K562 (cell line): ENCODE measurements at regions not wholly inside any gene's neighbourhood (a gene's known extent, or its start where the extent isn't known, plus 50 kb on each side); places are given as distances from the start of the nearest gene placed in this dataset.

ENCODE experiments used
- ATAC-seq: fragments of 200-7000 bp; cut with Tn5 transposase; 3 replicates; pipeline ENCODE4 v1.9.1; 2020; ENCODE audit warnings: moderate library complexity
- BruUV-seq: library from RNA; stranded (reverse); fragments of 400-500 nt; replicated peaks from 2 replicates; lab custom pipeline; 2021; lab: Mats Ljungman, UMichigan
- CTCF ChIA-PET: fragments of 300-600 bp; formaldehyde crosslinking; extraction: SDS; loops from one replicate; lab custom pipeline; 2021; ENCODE audit warnings: low intra/inter-chr PET ratio; lab: Yijun Ruan, JAX
- POLR2A ChIA-PET: fragments of 300-600, 350-650 bp; sonication (Branson Sonifier 250); formaldehyde crosslinking; extraction: SDS; loops from one replicate; lab custom pipeline; 2021; ENCODE audit warnings: antibody characterized with exemption, inconsistent platforms; lab: Yijun Ruan, JAX
- DNase-seq, 4 experiments: peaks; one replicate each; pipeline versions ENCODE4 v3.0.0 to v3.0.0-alpha.2; 2011 to 2018; ENCODE audit warnings: low spot score in 3 of 4, mixed read lengths in 3 of 4; ENCODE audit errors: extremely low read depth in 1 of 4
- FAIRE-seq: peaks from 2 replicates; lab custom pipeline; 2011; peaks lifted over from hg19 to GRCh38; lab: Jason Lieb, UNC
- H2AFZ ChIP-seq: 2 replicates; pipeline ENCODE4 v1.6.0; 2011; ENCODE audit warnings: low read depth, low read length, control low read depth, inconsistent platforms
- H3K27ac ChIP-seq: fragments of 200-600 bp; 3 replicates; pipeline ENCODE4 v1.8.0; 2011; ENCODE audit warnings: low read depth, mild to moderate bottlenecking, control low read depth, inconsistent platforms, low read length, moderate library complexity, mixed read lengths; ENCODE audit errors: extremely low read depth
- H3K27me3 ChIP-seq, 2 experiments: fragments of 300-600 bp in 1 of 2; 2 replicates in 1 of 2; 3 replicates in 1 of 2; pipeline versions ENCODE4 v1.6.0 to v1.8.0; 2011; ENCODE audit warnings: inconsistent platforms in 2 of 2, low read length in 2 of 2, mild to moderate bottlenecking in 1 of 2, mixed read lengths in 1 of 2, moderate library complexity in 1 of 2; ENCODE audit not compliant: control insufficient read depth in 2 of 2, insufficient read depth in 2 of 2
- H3K36me3 ChIP-seq: fragments of 300-600 bp; 3 replicates; pipeline ENCODE4 v1.8.0; 2011; ENCODE audit warnings: mild to moderate bottlenecking, low read length, inconsistent platforms; ENCODE audit not compliant: control insufficient read depth, insufficient read depth
- H3K4me1 ChIP-seq, 2 experiments: fragments of 200-600 bp in 1 of 2; replicated peaks in 1 of 2; 2 replicates in 1 of 2; 3 replicates in 1 of 2; pipeline versions ENCODE4 v1.5.1 to v1.8.0; 2011; ENCODE audit warnings: inconsistent platforms in 2 of 2, low read length in 2 of 2, mild to moderate bottlenecking in 1 of 2, mixed read lengths in 1 of 2, moderate library complexity in 1 of 2; ENCODE audit not compliant: control insufficient read depth in 2 of 2, insufficient read depth in 2 of 2
- H3K4me2 ChIP-seq: 2 replicates; pipeline ENCODE4 v1.6.1; 2011; ENCODE audit warnings: low read length, control low read depth, inconsistent platforms, mixed read lengths; ENCODE audit not compliant: insufficient read depth
- H3K4me3 ChIP-seq: fragments of 200-600 bp; sonication (generic), shearing (Covaris generic); 2 replicates; pipeline ENCODE4 v1.5.1; 2016; ENCODE audit warnings: control low read depth, inconsistent platforms
- H3K79me2 ChIP-seq: fragments of 200-600 bp; 3 replicates; pipeline ENCODE4 v1.8.0; 2011; ENCODE audit warnings: low read length, inconsistent platforms; ENCODE audit not compliant: control insufficient read depth, insufficient read depth
- H3K9ac ChIP-seq, 2 experiments: 2 replicates each; pipeline versions ENCODE4 v1.6.0 to v1.6.1; 2011; ENCODE audit warnings: low read depth in 2 of 2, low read length in 2 of 2, control low read depth in 1 of 2, inconsistent platforms in 1 of 2, mild to moderate bottlenecking in 1 of 2, mixed read lengths in 1 of 2; ENCODE audit not compliant: insufficient read depth in 1 of 2
- H3K9me1 ChIP-seq: one replicate; pipeline ENCODE4 v1.6.0; 2011; ENCODE audit warnings: inconsistent platforms, mild to moderate bottlenecking, low read length, moderate library complexity; ENCODE audit not compliant: control insufficient read depth, insufficient read depth
- H3K9me3 ChIP-seq: replicated peaks from 2 replicates; pipeline ENCODE4 v1.5.1; 2011; ENCODE audit warnings: low read depth, low read length, inconsistent platforms; ENCODE audit not compliant: control insufficient read depth, insufficient read depth
- H4K20me1 ChIP-seq: replicated peaks from 2 replicates; pipeline ENCODE4 v1.6.1; 2011; ENCODE audit warnings: low read length, inconsistent platforms, mixed read lengths; ENCODE audit not compliant: control insufficient read depth, insufficient read depth
- RBM22 ChIP-seq: fragments of 200-400 bp; formaldehyde crosslinking; IDR thresholded peaks from 2 replicates; pipeline ENCODE4 v1.6.1; 2018; ENCODE audit warnings: low read length, low read depth; ENCODE audit not compliant: poor library complexity, severe bottlenecking
- RBM39 ChIP-seq: fragments of 200-400 bp; formaldehyde crosslinking; optimal IDR thresholded peaks from 2 replicates; pipeline ENCODE3; 2018; ENCODE audit warnings: low read depth, low read length
- ZNF589 ChIP-seq: fragments of 200-800 bp; sonication (Bioruptor generic); IDR thresholded peaks from 2 replicates; pipeline ENCODE4 v1.6.1; 2016; ENCODE audit warnings: low read depth, missing genetic modification characterization, missing compliant biosample characterization
- ZNF76 ChIP-seq: fragments of 250-450 bp; sonication (Bioruptor Pico); IDR thresholded peaks from 2 replicates; pipeline ENCODE4 v1.4.0; 2020; ENCODE audit warnings: mild to moderate bottlenecking, moderate library complexity, borderline replicate concordance
- WGBS: fragments of 100-300 bp; shearing (Covaris generic); methylation state at CpG from one replicate; pipeline ENCODE4 v1.1.6; 2016; ENCODE audit warnings: low coverage, mixed read lengths; ENCODE audit not compliant: insufficient coverage; ENCODE audit errors: missing lambda C conversion rate; 5-methylcytosine and 5-hydroxymethylcytosine counted together
- in situ Hi-C: fragments of 300-500 bp; cut with MboI; formaldehyde crosslinking; loops from 4 replicates; pipeline ENCODE4 v1.15.0; 2018; ENCODE audit warnings: inconsistent platforms, mixed read lengths
- intact Hi-C: fragments of 100-400 bp; cut with micrococcal nuclease; formaldehyde crosslinking; loops from 2 replicates; pipeline ENCODE4 v1.14.2; 2022
- TF ChIP-seq, protein P1 (sequence below): fragments of 450-650 bp; formaldehyde crosslinking; IDR thresholded peaks from 2 replicates; pipeline ENCODE4 v1.4.0; 2020; ENCODE audit warnings: mild to moderate bottlenecking, moderate library complexity
- TF ChIP-seq, protein P2 (sequence below): fragments of 450-650 bp; IDR thresholded peaks from 2 replicates; pipeline ENCODE4 v1.7.1; 2018; ENCODE audit warnings: mild to moderate bottlenecking, low read depth; ENCODE audit not compliant: partially characterized antibody

- Histone ChIP-seq H3K4me1 (no peaks in the 10 kb centered on the region), H3K27me3 (no peaks in the 10 kb centered on the region), H3K9me1 (no peaks in the 10 kb centered on the region), H3K9ac (no peak overlapping the region), H2AFZ (no peak overlapping the region), H3K36me3 (no peaks in the 10 kb centered on the region), H3K4me2 (no peak overlapping the region), H3K27ac (no peak overlapping the region), H3K4me3 (no peak overlapping the region), H3K79me2 (no peaks in the 10 kb centered on the region), H3K9me3 (no peaks in the 10 kb centered on the region), H4K20me1 (no peaks in the 10 kb centered on the region)
- in situ Hi-C loops (no loop called here), intact Hi-C loops (no loop called here)
- ATAC-seq (no peak), FAIRE-seq (no peak), DNase-seq (no peak)
- no TSS peak for BruUV-seq
- TF ChIP-seq RBM39 = no peak
- POLR2A ChIA-PET = no interaction called here
- CTCF ChIA-PET = no interaction called here
- 0% methylated on average over 3 of the region's 3 CpGs for WGBS
Observed at GRCh38 chr11:80280737-80281136, 839.9 kb upstream of the TENM4 start.

GRCh38 chr11:80261776-80262175, 820.9 kb upstream of the TENM4 start:
- H3K79me2 ChIP-seq = no peaks in the 10 kb centered on the region
- no peaks in the 10 kb centered on the region for H3K27me3 ChIP-seq
- intact Hi-C loops (no loop called here), in situ Hi-C loops (no loop called here)
- CTCF ChIA-PET = no interaction called here
- H3K9ac ChIP-seq = no peak overlapping the region
- ATAC-seq (no peak), FAIRE-seq (no peak), DNase-seq (no peak)
- H3K36me3 ChIP-seq = no peaks in the 10 kb centered on the region
- no peak overlapping the region for H3K4me3 ChIP-seq
- TF ChIP-seq ZNF589 (CRISPR knock-in tag) (no peak), RBM22 (no peak), ZNF76 (CRISPR knock-in tag) (no peak)
- TF ChIP-seq, protein P1, sequence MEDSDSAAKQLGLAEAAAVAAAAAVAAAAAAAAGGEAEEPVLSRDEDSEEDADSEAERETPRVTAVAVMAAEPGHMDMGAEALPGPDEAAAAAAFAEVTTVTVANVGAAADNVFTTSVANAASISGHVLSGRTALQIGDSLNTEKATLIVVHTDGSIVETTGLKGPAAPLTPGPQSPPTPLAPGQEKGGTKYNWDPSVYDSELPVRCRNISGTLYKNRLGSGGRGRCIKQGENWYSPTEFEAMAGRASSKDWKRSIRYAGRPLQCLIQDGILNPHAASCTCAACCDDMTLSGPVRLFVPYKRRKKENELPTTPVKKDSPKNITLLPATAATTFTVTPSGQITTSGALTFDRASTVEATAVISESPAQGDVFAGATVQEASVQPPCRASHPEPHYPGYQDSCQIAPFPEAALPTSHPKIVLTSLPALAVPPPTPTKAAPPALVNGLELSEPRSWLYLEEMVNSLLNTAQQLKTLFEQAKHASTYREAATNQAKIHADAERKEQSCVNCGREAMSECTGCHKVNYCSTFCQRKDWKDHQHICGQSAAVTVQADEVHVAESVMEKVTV (CRISPR knock-in tag) = no peak
- TF ChIP-seq, protein P2, sequence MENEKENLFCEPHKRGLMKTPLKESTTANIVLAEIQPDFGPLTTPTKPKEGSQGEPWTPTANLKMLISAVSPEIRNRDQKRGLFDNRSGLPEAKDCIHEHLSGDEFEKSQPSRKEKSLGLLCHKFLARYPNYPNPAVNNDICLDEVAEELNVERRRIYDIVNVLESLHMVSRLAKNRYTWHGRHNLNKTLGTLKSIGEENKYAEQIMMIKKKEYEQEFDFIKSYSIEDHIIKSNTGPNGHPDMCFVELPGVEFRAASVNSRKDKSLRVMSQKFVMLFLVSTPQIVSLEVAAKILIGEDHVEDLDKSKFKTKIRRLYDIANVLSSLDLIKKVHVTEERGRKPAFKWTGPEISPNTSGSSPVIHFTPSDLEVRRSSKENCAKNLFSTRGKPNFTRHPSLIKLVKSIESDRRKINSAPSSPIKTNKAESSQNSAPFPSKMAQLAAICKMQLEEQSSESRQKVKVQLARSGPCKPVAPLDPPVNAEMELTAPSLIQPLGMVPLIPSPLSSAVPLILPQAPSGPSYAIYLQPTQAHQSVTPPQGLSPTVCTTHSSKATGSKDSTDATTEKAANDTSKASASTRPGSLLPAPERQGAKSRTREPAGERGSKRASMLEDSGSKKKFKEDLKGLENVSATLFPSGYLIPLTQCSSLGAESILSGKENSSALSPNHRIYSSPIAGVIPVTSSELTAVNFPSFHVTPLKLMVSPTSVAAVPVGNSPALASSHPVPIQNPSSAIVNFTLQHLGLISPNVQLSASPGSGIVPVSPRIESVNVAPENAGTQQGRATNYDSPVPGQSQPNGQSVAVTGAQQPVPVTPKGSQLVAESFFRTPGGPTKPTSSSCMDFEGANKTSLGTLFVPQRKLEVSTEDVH = no peak
- no peak overlapping the region for H3K27ac ChIP-seq
- POLR2A ChIA-PET = no interaction called here
- H4K20me1 ChIP-seq = no peaks in the 10 kb centered on the region
- H2AFZ ChIP-seq = no peak overlapping the region
- H3K9me1 ChIP-seq = no peaks in the 10 kb centered on the region
- no peak overlapping the region for H3K4me2 ChIP-seq
- 2% methylated on average over 5 of the region's 5 CpGs for WGBS
- no peaks in the 10 kb centered on the region for H3K4me1 ChIP-seq
- H3K9me3 ChIP-seq = no peaks in the 10 kb centered on the region
- no TSS peak for BruUV-seq
